OCI-LY7 (cell line): ENCODE measurements at regions not wholly inside any gene's neighbourhood (a gene's known extent, or its start where the extent isn't known, plus 50 kb on each side); places are given as distances from the start of the nearest gene placed in this dataset.

Experiments
- BruUV-seq: library from RNA; stranded (reverse); fragments of 400-500 nt; replicated peaks from 2 replicates; lab custom pipeline; 2021; lab: Mats Ljungman, UMichigan
- CTCF ChIA-PET: fragments of 300-600 bp; sonication (Branson Sonifier 250); formaldehyde crosslinking; loops from one replicate; lab custom pipeline; 2022; ENCODE audit warnings: antibody characterized with exemption; ENCODE audit not compliant: unreplicated experiment; lab: Charles Lee
- POLR2A ChIA-PET: fragments of 300-600 bp; sonication (Branson Sonifier 250); formaldehyde crosslinking; loops from one replicate; lab custom pipeline; 2022; ENCODE audit warnings: antibody characterized with exemption; lab: Charles Lee
- DNase-seq: peaks from one replicate; pipeline ENCODE4 v3.0.0-alpha.2; 2015; ENCODE audit warnings: low spot score
- H2AFZ ChIP-seq: fragments of 200-600 bp; sonication (generic), shearing (Covaris generic); 2 replicates; pipeline ENCODE4 v1.6.1; 2014; ENCODE audit warnings: mild to moderate bottlenecking, antibody characterized with exemption, low read length, moderate library complexity
- H3K27ac ChIP-seq: fragments of 200-600 bp; sonication (generic); 2 replicates; pipeline ENCODE4 v1.5.1; 2014; ENCODE audit warnings: mixed run types, low read depth, mild to moderate bottlenecking, moderate library complexity, low read length, inconsistent platforms; ENCODE audit not compliant: poor library complexity, severe bottlenecking
- H3K36me3 ChIP-seq: fragments of 200-600 bp; sonication (generic); 2 replicates; pipeline ENCODE4 v1.6.1; 2014; ENCODE audit warnings: mild to moderate bottlenecking, antibody characterized with exemption, low read length, moderate library complexity, mixed read lengths; ENCODE audit not compliant: insufficient read depth
- H3K4me1 ChIP-seq: fragments of 200-600 bp; sonication (generic); 2 replicates; pipeline ENCODE4 v1.5.1; 2014; ENCODE audit warnings: mild to moderate bottlenecking, low read length; ENCODE audit not compliant: insufficient read depth, poor library complexity, severe bottlenecking
- H3K4me2 ChIP-seq: fragments of 200-600 bp; sonication (generic); 2 replicates; pipeline ENCODE4 v1.6.1; 2014; ENCODE audit warnings: mild to moderate bottlenecking, low read length
- H3K4me3 ChIP-seq: fragments of 200-600 bp; sonication (generic); 2 replicates; pipeline ENCODE4 v1.5.1; 2014; ENCODE audit warnings: mild to moderate bottlenecking, low read depth, low read length; ENCODE audit not compliant: poor library complexity, severe bottlenecking
- H3K79me2 ChIP-seq: fragments of 200-600 bp; sonication (generic); 2 replicates; pipeline ENCODE4 v1.6.1; 2016; ENCODE audit warnings: low read depth, mild to moderate bottlenecking, low read length, moderate library complexity, mixed read lengths; ENCODE audit not compliant: insufficient read depth
- H3K9me2 ChIP-seq: fragments of 200-600 bp; sonication (generic); 2 replicates; pipeline ENCODE4 v1.6.1; 2016; ENCODE audit warnings: mild to moderate bottlenecking, low read length, mixed read lengths; ENCODE audit not compliant: insufficient read depth
- H3K9me3 ChIP-seq: fragments of 200-600 bp; sonication (generic); 2 replicates; pipeline ENCODE4 v1.6.1; 2014; ENCODE audit warnings: mild to moderate bottlenecking, mixed run types, low read length, mixed read lengths
- H4K20me1 ChIP-seq: fragments of 200-600 bp; sonication (generic); 2 replicates; pipeline ENCODE4 v1.6.1; 2014; ENCODE audit warnings: mild to moderate bottlenecking, antibody characterized with exemption, low read length, moderate library complexity, mixed read lengths; ENCODE audit not compliant: insufficient read depth
- CTCF ChIP-seq: fragments of 200-600 bp; sonication (generic); conservative IDR thresholded peaks from 2 replicates; pipeline ENCODE4 v1.5.1; 2014; ENCODE audit warnings: mild to moderate bottlenecking, antibody characterized with exemption, low read length, moderate library complexity, mixed read lengths
- EZH2phosphoT487 ChIP-seq: fragments of 200-600 bp; sonication (generic); IDR thresholded peaks from 2 replicates; pipeline ENCODE4 v1.6.1; 2018; ENCODE audit warnings: low read depth, borderline replicate concordance, mild to moderate bottlenecking, mixed run types, antibody characterized with exemption, low read length, moderate library complexity, mixed read lengths
- intact Hi-C: fragments of 100-400 bp; cut with micrococcal nuclease; formaldehyde crosslinking; loops from one replicate; pipeline ENCODE4 v1.10.0; 2022; ENCODE audit not compliant: unreplicated experiment

GRCh38 chr15:94834000-94834399 lies 602.6 kb downstream of the MCTP2 start:
- H3K4me2 ChIP-seq: no peak overlapping the region
- CTCF ChIA-PET: no interaction called here
- H3K9me2 ChIP-seq: no peaks in the 10 kb centered on the region
- no peaks in the 10 kb centered on the region for H3K79me2 ChIP-seq
- no peak overlapping the region for H3K27ac ChIP-seq
- H3K9me3 ChIP-seq: no peaks in the 10 kb centered on the region
- intact Hi-C loops: no loop called here
- BruUV-seq: no TSS peak
- no peak overlapping the region for H3K4me3 ChIP-seq
- no peaks in the 10 kb centered on the region for H4K20me1 ChIP-seq
- TF ChIP-seq EZH2phosphoT487 (no peak), CTCF (no peak)
- no peak for DNase-seq
- H3K36me3 ChIP-seq: no peaks in the 10 kb centered on the region
- no peak overlapping the region for H2AFZ ChIP-seq
- H3K4me1 ChIP-seq: no peaks in the 10 kb centered on the region
- POLR2A ChIA-PET: no interaction called here

- no peak overlapping the region for H2AFZ ChIP-seq
- no peaks in the 10 kb centered on the region for H3K79me2 ChIP-seq
- ChIA-PET POLR2A (no interaction called here), CTCF (no interaction called here)
- no peaks in the 10 kb centered on the region for H3K36me3 ChIP-seq
- H3K4me3 ChIP-seq: no peak overlapping the region
- no peaks in the 10 kb centered on the region for H3K4me1 ChIP-seq
- no peak overlapping the region for H3K27ac ChIP-seq
- no peaks in the 10 kb centered on the region for H4K20me1 ChIP-seq
- no peak for TF ChIP-seq CTCF
- TF ChIP-seq EZH2phosphoT487: no peak
- no peaks in the 10 kb centered on the region for H3K9me2 ChIP-seq
- BruUV-seq: no TSS peak
- H3K9me3 ChIP-seq: no peaks in the 10 kb centered on the region
- no peak for DNase-seq
- no peak overlapping the region for H3K4me2 ChIP-seq
- intact Hi-C loops: no loop called here
Observed at GRCh38 chr15:94834494-94834893, 603.1 kb downstream of the MCTP2 start.

- no peak for DNase-seq
- H3K36me3 ChIP-seq: no peaks in the 10 kb centered on the region
- H3K79me2 ChIP-seq: no peaks in the 10 kb centered on the region
- POLR2A ChIA-PET: interaction anchor here (0.6 kb wide), 1 partner anchor 134 kb away, joined by 3 read pairs; no protein-coding TSS in a partner anchor
- TF ChIP-seq EZH2phosphoT487 (no peak), CTCF (no peak)
- H3K4me3 ChIP-seq: no peak overlapping the region
- BruUV-seq: no TSS peak
- no peak overlapping the region for H3K27ac ChIP-seq
- no peaks in the 10 kb centered on the region for H3K4me1 ChIP-seq
- no peaks in the 10 kb centered on the region for H4K20me1 ChIP-seq
- H3K9me2 ChIP-seq: no peaks in the 10 kb centered on the region
- no peak overlapping the region for H2AFZ ChIP-seq
- intact Hi-C loops: no loop called here
- CTCF ChIA-PET: no interaction called here
- no peak overlapping the region for H3K4me2 ChIP-seq
- H3K9me3 ChIP-seq: no peaks in the 10 kb centered on the region
Observed at GRCh38 chr15:94838281-94838680, 606.9 kb downstream of the MCTP2 start.
